K562 (cell line): ENCODE measurements at regions not wholly inside any gene's neighbourhood (a gene's known extent, or its start where the extent isn't known, plus 50 kb on each side); places are given as distances from the start of the nearest gene placed in this dataset.

Experiments
- CREB1 ChIP-seq, 2 experiments: sonication (generic) in 1 of 2; formaldehyde crosslinking in 1 of 2; IDR thresholded peaks; 2 replicates each; pipeline versions ENCODE4 v1.6.1 to v1.8.0; 2012 to 2022; ENCODE audit warnings: inconsistent platforms in 1 of 2, mild to moderate bottlenecking in 1 of 2, missing genetic modification reagents in 1 of 2, moderate library complexity in 1 of 2
- HDAC6 ChIP-seq: IDR thresholded peaks from 2 replicates; pipeline ENCODE4 v1.6.1; 2012; ENCODE audit warnings: low read depth, mild to moderate bottlenecking, control low read depth, inconsistent platforms, low read length, moderate library complexity
- TF ChIP-seq, protein P1 (sequence below): sonication (generic); formaldehyde crosslinking; IDR thresholded peaks from 2 replicates; pipeline ENCODE4 v1.8.1; 2023; ENCODE audit warnings: mild to moderate bottlenecking, missing genetic modification reagents
- TF ChIP-seq, protein P2 (sequence below): fragments of 450-650 bp; IDR thresholded peaks from 2 replicates; pipeline ENCODE4 v1.6.1; 2018; ENCODE audit not compliant: partially characterized antibody

DNA sequence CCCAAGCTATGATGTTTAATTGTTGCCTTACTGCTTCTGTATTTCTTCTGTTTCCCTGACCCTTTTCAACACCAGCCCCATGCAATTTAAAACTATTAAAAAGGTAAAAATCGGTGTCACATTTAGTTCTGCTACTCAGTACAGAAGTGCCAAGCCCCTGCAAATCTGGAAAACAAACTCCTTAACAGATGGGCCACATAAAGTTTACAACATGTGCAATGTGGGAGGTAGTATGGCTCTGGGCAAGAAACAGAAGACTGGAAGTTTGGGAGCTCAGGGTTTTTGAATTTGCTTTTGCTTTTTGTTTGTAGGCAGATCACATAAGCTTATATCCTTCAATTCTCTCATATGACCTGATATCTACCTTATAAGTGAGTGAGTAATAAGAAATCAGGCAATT lies 404.0 kb upstream of the ATP2B1 start (continued):
- TF ChIP-seq, protein P1, sequence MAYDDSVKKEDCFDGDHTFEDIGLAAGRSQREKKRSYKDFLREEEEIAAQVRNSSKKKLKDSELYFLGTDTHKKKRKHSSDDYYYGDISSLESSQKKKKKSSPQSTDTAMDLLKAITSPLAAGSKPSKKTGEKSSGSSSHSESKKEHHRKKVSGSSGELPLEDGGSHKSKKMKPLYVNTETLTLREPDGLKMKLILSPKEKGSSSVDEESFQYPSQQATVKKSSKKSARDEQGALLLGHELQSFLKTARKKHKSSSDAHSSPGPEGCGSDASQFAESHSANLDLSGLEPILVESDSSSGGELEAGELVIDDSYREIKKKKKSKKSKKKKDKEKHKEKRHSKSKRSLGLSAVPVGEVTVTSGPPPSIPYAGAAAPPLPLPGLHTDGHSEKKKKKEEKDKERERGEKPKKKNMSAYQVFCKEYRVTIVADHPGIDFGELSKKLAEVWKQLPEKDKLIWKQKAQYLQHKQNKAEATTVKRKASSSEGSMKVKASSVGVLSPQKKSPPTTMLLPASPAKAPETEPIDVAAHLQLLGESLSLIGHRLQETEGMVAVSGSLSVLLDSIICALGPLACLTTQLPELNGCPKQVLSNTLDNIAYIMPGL (CRISPR knock-in tag): no peak
- no peak for TF ChIP-seq CREB1 (IDR thresholded peaks at IDR 0.05)
- no peak for TF ChIP-seq CREB1 (CRISPR knock-in tag; IDR thresholded peaks at IDR 0.05)
- TF ChIP-seq, protein P2, sequence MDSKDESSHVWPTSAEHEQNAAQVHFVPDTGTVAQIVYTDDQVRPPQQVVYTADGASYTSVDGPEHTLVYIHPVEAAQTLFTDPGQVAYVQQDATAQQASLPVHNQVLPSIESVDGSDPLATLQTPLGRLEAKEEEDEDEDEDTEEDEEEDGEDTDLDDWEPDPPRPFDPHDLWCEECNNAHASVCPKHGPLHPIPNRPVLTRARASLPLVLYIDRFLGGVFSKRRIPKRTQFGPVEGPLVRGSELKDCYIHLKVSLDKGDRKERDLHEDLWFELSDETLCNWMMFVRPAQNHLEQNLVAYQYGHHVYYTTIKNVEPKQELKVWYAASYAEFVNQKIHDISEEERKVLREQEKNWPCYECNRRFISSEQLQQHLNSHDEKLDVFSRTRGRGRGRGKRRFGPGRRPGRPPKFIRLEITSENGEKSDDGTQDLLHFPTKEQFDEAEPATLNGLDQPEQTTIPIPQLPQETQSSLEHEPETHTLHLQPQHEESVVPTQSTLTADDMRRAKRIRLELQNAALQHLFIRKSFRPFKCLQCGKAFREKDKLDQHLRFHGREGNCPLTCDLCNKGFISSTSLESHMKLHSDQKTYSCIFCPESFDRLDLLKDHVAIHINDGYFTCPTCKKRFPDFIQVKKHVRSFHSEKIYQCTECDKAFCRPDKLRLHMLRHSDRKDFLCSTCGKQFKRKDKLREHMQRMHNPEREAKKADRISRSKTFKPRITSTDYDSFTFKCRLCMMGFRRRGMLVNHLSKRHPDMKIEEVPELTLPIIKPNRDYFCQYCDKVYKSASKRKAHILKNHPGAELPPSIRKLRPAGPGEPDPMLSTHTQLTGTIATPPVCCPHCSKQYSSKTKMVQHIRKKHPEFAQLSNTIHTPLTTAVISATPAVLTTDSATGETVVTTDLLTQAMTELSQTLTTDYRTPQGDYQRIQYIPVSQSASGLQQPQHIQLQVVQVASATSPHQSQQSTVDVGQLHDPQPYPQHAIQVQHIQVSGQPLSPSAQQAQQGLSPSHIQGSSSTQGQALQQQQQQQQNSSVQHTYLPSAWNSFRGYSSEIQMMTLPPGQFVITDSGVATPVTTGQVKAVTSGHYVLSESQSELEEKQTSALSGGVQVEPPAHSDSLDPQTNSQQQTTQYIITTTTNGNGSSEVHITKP: no peak
- no peak for TF ChIP-seq HDAC6
